ENCODE measurements at regions not wholly inside any gene's neighbourhood (a gene's known extent, or its start where the extent isn't known, plus 50 kb on each side); places are given as distances from the start of the nearest gene placed in this dataset.

DNA sequence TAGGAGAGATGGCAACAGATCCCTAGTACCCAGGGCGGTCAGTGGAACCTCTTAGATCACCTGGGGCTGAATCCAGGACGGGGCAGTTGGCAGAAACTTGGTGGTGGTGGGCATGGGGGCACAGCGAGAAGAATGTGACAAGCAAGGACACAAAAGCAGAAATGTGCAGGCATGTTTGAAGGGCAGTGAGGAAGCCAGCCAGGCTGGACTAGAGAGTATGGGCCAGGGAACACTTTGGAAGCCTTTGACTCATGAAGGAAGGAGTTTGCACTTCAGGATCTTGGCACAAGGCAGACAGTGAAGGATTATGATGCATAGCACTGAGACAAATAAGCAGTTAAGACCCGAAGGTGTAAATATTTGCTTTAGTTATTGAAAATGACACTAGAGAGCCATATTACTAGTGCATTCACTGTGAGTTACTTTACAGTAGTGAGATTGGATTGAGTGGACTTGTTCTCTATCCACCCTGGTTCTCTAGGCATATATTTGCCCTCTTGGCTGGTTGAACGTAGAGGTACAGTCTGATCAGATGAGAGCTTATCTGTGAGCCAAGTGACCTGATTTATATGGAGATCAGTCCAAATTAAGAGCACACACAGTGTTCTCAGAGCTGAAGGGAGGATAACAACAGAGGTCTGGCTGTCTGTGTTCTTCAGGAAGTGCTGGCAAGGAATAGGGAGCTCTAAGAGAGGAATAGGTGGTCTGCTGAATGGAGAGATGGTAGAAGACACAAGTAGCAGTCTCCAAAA is 210.4 kb downstream of the SNX19 start:
- H3K27ac ChIP-seq (ENCODE audit: low read length), result no peak overlapping the region
- no TSS peak for BruUV-seq (replicated peaks)
- no peaks in the 10 kb centered on the region for H3K4me1 ChIP-seq (ENCODE audit: control insufficient read depth, insufficient read depth, low read length)
- TF ChIP-seq, protein P1, sequence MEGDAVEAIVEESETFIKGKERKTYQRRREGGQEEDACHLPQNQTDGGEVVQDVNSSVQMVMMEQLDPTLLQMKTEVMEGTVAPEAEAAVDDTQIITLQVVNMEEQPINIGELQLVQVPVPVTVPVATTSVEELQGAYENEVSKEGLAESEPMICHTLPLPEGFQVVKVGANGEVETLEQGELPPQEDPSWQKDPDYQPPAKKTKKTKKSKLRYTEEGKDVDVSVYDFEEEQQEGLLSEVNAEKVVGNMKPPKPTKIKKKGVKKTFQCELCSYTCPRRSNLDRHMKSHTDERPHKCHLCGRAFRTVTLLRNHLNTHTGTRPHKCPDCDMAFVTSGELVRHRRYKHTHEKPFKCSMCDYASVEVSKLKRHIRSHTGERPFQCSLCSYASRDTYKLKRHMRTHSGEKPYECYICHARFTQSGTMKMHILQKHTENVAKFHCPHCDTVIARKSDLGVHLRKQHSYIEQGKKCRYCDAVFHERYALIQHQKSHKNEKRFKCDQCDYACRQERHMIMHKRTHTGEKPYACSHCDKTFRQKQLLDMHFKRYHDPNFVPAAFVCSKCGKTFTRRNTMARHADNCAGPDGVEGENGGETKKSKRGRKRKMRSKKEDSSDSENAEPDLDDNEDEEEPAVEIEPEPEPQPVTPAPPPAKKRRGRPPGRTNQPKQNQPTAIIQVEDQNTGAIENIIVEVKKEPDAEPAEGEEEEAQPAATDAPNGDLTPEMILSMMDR (IDR thresholded peaks at IDR 0.05), result no peak
- TF ChIP-seq TCF7L2 (IDR thresholded peaks at IDR 0.05; ENCODE audit: low read depth, low read length) (no peak), SIN3A (IDR thresholded peaks at IDR 0.05; ENCODE audit: borderline replicate concordance, insufficient read depth, low read depth, low read length) (no peak), REST (IDR thresholded peaks at IDR 0.05; ENCODE audit: insufficient read depth in 1 of 2, low read depth in 2 of 2, low read length in 1 of 2) (no peak), POLR2AphosphoS5 (IDR thresholded peaks at IDR 0.05; ENCODE audit: low read depth, low read length) (no peak)
- no peak overlapping the region for H3K4me3 ChIP-seq (ENCODE audit: low read depth in 2 of 2, low read length in 2 of 2)
- DNase-seq (ENCODE audit: low read depth, low spot score) (no peak), ATAC-seq (no peak)
- H3K9me3 ChIP-seq (ENCODE audit: control insufficient read depth, insufficient read depth, low read depth, low read length), result no peaks in the 10 kb centered on the region
- no peaks in the 10 kb centered on the region for H3K36me3 ChIP-seq (ENCODE audit: control insufficient read depth, insufficient read depth, low read length)
- in situ Hi-C loops (cut with HindIII; ENCODE audit: low pct_unique_long_range_greater_than_20kb, low sequenced_read_pairs) (no loop called here), intact Hi-C loops (cut with micrococcal nuclease; ENCODE audit: unreplicated experiment) (no loop called here)
- ChIA-PET POLR2A (no interaction called here), CTCF (no interaction called here)
- H3K27me3 ChIP-seq (ENCODE audit: control insufficient read depth, insufficient read depth, low read length), result no peaks in the 10 kb centered on the region

- no TSS peak for BruUV-seq (replicated peaks)
- in situ Hi-C loops (cut with HindIII; ENCODE audit: low pct_unique_long_range_greater_than_20kb, low sequenced_read_pairs) (no loop called here), intact Hi-C loops (cut with micrococcal nuclease; ENCODE audit: unreplicated experiment) (no loop called here)
- DNase-seq (ENCODE audit: low read depth, low spot score) (no peak), ATAC-seq (no peak)
- TF ChIP-seq REST (IDR thresholded peaks at IDR 0.05; ENCODE audit: insufficient read depth in 1 of 2, low read depth in 2 of 2, low read length in 1 of 2) (no peak), TCF7L2 (IDR thresholded peaks at IDR 0.05; ENCODE audit: low read depth, low read length) (no peak), POLR2AphosphoS5 (IDR thresholded peaks at IDR 0.05; ENCODE audit: low read depth, low read length) (no peak)
- TF ChIP-seq, protein P1 (IDR thresholded peaks at IDR 0.05), result no peak
- POLR2A ChIA-PET, result no interaction called here
- no peak overlapping the region for H3K4me3 ChIP-seq (ENCODE audit: low read depth in 2 of 2, low read length in 2 of 2)
- H3K27me3 ChIP-seq (ENCODE audit: control insufficient read depth, insufficient read depth, low read length), result no peaks in the 10 kb centered on the region
- no peaks in the 10 kb centered on the region for H3K9me3 ChIP-seq (ENCODE audit: control insufficient read depth, insufficient read depth, low read depth, low read length)
- CTCF ChIA-PET, result no interaction called here
- no peaks in the 10 kb centered on the region for H3K4me1 ChIP-seq (ENCODE audit: control insufficient read depth, insufficient read depth, low read length)
- no peak overlapping the region for H3K27ac ChIP-seq (ENCODE audit: low read length)
- no peaks in the 10 kb centered on the region for H3K36me3 ChIP-seq (ENCODE audit: control insufficient read depth, insufficient read depth, low read length)
Measured at GRCh38 chr11:130706572-130706971, 209.7 kb downstream of the SNX19 start.

Data from Panc1 (cell line).